GM13977 (cell line): ENCODE measurements at regions not wholly inside any gene's neighbourhood (a gene's known extent, or its start where the extent isn't known, plus 50 kb on each side); places are given as distances from the start of the nearest gene placed in this dataset.
"Not testable (repeated sequence)": the region's sequence is repeated elsewhere in the genome, so short reads cannot be mapped to it uniquely, and the experiment has no call there.

ENCODE experiments used
- DNase-seq: peaks from one replicate; pipeline ENCODE4 v3.0.0; 2012; ENCODE audit warnings: low spot score
- in situ Hi-C: fragments of 300-500 bp; cut with MboI; formaldehyde crosslinking; loops from one replicate; pipeline ENCODE4 v1.12.0; 2022; ENCODE audit warnings: low sequenced_read_pairs, low pct_unique_long_range_greater_than_20kb, mixed read lengths, inconsistent platforms; ENCODE audit not compliant: unreplicated experiment
- TF ChIP-seq, protein P1 (sequence below): IDR thresholded peaks from 2 replicates; pipeline ENCODE4 v1.5.1; 2012; ENCODE audit warnings: mild to moderate bottlenecking, control low read depth; ENCODE audit not compliant: insufficient read depth; ENCODE audit errors: extremely low read depth, missing control alignments

DNA sequence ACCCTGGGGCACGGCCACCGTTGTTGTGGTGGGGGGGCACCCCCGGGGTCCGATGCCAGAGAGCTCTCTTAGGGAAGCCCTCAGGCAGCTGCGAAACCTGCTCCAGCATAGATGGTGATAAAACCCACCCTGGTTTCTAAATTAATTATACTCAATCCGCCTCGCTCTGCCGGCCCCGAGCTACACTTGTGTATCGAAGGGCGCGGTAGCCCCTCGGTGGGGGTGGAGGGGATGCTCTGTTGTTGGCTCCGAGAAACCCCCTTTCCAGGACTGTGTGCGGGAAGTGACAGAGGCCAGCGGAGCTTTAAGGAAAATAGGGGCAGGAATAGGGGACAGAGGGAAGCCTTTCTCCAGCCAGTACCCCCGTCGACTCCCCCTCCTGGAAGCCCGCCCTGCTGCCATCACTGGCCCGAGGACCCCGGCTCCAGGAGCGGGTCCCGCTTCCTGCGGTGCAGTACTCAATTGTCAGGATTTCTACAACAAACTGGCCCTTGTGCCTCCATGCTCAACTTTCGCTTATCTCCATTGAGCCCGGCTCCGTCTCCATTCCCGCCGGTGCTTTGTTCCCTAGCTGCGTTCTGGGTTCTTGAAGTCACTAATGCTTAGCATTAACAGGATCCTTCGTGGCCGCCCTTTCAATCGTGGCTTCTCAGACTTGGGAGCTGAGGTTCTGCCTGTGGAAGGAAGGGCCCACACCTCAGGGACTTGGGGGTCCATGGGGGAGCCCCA is 408.2 kb downstream of the BCOR start:
- TF ChIP-seq, protein P1, sequence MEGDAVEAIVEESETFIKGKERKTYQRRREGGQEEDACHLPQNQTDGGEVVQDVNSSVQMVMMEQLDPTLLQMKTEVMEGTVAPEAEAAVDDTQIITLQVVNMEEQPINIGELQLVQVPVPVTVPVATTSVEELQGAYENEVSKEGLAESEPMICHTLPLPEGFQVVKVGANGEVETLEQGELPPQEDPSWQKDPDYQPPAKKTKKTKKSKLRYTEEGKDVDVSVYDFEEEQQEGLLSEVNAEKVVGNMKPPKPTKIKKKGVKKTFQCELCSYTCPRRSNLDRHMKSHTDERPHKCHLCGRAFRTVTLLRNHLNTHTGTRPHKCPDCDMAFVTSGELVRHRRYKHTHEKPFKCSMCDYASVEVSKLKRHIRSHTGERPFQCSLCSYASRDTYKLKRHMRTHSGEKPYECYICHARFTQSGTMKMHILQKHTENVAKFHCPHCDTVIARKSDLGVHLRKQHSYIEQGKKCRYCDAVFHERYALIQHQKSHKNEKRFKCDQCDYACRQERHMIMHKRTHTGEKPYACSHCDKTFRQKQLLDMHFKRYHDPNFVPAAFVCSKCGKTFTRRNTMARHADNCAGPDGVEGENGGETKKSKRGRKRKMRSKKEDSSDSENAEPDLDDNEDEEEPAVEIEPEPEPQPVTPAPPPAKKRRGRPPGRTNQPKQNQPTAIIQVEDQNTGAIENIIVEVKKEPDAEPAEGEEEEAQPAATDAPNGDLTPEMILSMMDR, result no peak
- in situ Hi-C loops, result no loop called here
- DNase-seq, result no peak

DNA sequence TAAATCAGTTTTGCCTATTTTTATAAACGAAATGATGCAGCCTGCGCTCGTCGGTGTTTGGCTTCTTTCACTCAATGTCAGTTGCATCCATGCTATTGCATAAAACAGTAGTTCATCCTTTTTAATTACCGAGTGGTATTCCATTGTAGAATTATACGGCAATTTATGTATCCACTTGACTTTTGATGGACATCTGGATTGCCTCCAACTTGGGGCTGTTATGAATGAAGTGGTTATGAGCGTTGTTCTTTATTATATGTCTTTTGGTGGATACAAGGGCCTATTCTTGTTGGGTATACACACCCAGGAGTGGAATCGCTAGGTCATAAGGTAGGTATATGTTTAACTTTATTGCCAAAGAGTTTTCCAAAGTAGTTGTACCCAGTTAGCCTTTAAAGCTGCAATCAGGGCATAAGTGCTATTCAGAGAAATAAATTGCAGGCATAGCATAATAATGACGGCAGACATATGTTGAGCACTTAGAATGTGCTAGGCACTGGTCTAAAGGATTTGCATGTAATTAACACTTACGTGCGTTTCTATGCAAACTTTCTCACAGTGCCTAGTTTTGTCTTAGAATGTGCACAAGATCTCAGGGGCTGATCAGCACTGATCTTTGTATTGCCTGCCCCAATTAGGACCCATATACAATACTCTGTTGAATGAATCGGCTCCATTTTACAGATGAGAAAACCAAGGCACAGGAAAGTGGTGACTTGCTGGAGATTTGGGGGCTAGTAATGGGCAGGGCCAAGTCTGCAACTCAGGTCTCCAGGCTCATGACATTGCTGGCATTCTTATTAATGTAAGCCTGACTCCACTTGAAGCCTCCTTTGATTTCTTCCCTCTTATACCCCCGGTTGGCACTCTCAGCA is 407.0 kb downstream of the BCOR start:
- DNase-seq, result no peak
- TF ChIP-seq, protein P1, result no peak
- in situ Hi-C loops, result no loop called here

DNA sequence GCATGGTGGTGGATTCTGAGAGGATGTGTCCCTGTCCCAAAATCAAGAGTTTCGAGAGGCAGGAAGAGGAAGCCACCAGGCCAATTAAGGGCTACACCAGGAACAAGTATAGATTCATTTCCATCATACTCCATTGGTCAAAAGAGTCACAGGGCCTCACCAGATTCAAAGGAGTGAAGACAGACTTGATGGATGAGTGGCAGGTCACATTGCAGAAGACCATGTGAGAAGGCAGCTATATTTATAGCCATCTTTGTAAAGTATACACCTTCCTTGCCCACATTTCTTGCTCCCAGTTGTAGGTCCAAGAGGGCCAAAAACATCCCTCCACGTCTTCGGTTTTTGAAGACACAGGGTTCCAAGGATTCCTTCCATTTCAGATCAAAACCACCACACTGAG is 406.0 kb downstream of the BCOR start:
- TF ChIP-seq, protein P1, result no peak
- in situ Hi-C loops, result no loop called here
- DNase-seq, result no peak

DNA sequence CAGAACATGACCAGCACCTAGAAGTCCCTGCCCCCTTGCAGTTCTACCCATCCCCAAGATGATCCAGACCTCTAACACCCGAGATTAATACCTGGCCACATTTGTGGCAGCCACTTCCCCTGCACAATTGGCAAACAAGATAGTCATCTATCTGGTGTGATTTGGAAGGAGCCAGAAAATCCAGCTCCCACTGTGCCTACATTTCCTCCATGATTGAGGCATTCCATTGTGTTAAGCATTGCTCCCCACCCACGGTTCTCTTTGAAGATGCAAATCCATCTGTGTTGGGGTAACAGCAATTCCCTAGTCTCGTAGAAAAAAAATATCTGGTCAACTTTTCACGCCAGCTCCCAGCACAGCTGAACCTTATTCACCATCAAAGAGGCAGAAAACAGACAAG is 405.0 kb downstream of the BCOR start:
- TF ChIP-seq, protein P1, result no peak
- in situ Hi-C loops, result no loop called here
- no peak for DNase-seq

DNA sequence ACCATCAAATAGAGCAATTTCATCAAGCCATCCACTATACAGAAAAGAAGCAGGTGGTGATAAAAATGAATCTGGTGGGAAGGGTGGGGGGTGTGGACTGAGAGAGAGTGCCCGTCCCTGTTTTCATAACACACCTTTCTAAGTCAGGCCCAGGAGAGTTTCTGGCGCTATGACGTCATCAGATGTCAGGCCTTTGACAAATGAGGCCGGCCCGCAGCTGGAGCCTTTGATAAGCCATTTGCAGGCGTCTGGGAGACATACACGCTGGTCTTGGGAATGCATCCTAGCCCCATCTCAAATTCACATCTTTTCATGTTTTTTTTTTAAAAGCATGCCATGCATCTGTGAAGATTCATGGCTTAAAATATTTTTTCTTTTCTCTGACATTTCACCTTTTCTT is 404.5 kb downstream of the BCOR start:
- in situ Hi-C loops, result no loop called here
- TF ChIP-seq, protein P1, result no peak
- no peak for DNase-seq

DNA sequence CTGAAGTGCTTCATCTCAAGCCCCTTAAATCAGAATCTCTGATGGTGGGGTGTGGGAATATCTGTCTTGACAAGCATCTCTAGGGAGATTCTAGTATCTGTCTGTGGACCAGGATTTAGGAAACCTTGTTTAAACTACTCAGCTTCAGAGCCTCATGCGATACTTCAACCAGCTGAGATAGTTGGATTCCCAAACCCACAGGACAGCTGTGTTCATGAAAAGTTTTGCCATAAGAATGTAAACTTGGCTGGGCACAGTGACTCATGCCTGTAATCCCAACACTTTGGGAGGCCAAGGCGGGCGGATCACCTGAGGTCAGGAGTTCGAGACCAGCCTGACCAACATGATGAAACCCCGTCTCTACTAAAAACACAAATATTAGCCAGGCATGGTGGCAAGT is 395.1 kb downstream of the BCOR start:
- DNase-seq, in situ Hi-C loops: not testable (repeated sequence)

DNA sequence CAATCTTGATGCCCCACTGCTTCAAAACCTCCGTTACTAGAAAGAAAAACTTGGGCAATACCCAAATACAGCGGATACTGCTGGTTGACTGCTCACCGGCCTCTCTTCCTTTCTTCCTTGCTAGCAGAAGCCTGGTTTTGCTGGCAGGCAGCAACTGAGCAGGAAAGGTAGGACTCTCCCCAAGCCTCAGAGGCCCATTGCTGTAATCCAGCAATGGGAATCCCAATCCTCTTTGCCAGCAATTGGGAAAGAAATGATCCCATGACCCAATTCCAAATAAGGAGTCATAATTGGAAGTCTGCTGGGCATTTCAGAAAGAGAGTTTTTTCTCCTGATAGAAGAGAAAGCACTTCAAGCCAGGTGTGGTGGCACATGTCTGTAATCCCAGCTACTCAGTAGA is 394.5 kb downstream of the BCOR start:
- TF ChIP-seq, protein P1, result no peak
- DNase-seq, result no peak
- in situ Hi-C loops, result no loop called here
